ACC112 (cell line): ENCODE measurements at regions not wholly inside any gene's neighbourhood (a gene's known extent, or its start where the extent isn't known, plus 50 kb on each side); places are given as distances from the start of the nearest gene placed in this dataset.
A peak's percentile ranks its signal among the peaks of the same experiment; 100 is the strongest.

ENCODE experiments used
- H2AFZ ChIP-seq: fragments of 200-600 bp; sonication (generic); one replicate; pipeline ENCODE4 v1.6.0; 2017; ENCODE audit warnings: antibody characterized with exemption, low read length; ENCODE audit not compliant: unreplicated experiment
- H3K27ac ChIP-seq: fragments of 200-600 bp; sonication (generic); 2 replicates; pipeline ENCODE4 v1.5.1; 2014; ENCODE audit warnings: low read depth, mild to moderate bottlenecking, antibody characterized with exemption, low read length, moderate library complexity
- H3K27me3 ChIP-seq: fragments of 200-600 bp; sonication (generic); 2 replicates; pipeline ENCODE4 v1.6.1; 2014; ENCODE audit warnings: mild to moderate bottlenecking, antibody characterized with exemption, low read length, moderate library complexity, mixed read lengths; ENCODE audit not compliant: insufficient read depth
- H3K36me3 ChIP-seq: fragments of 200-600 bp; sonication (generic); 2 replicates; pipeline ENCODE4 v1.6.1; 2016; ENCODE audit warnings: mild to moderate bottlenecking, antibody characterized with exemption, low read length, moderate library complexity, mixed read lengths; ENCODE audit not compliant: insufficient read depth
- H3K4me1 ChIP-seq: fragments of 200-600 bp; sonication (generic); one replicate; pipeline ENCODE4 v1.6.1; 2016; ENCODE audit warnings: low read length, mixed read lengths; ENCODE audit not compliant: insufficient read depth, unreplicated experiment, control insufficient read depth
- H3K4me3 ChIP-seq: fragments of 200-600 bp; sonication (generic); 2 replicates; pipeline ENCODE4 v1.5.1; 2014; ENCODE audit warnings: mild to moderate bottlenecking, low read depth, low read length
- H3K79me2 ChIP-seq: fragments of 200-600 bp; sonication (generic); one replicate; pipeline ENCODE4 v1.6.0; 2016; ENCODE audit warnings: low read length; ENCODE audit not compliant: control insufficient read depth, unreplicated experiment, insufficient read depth

DNA sequence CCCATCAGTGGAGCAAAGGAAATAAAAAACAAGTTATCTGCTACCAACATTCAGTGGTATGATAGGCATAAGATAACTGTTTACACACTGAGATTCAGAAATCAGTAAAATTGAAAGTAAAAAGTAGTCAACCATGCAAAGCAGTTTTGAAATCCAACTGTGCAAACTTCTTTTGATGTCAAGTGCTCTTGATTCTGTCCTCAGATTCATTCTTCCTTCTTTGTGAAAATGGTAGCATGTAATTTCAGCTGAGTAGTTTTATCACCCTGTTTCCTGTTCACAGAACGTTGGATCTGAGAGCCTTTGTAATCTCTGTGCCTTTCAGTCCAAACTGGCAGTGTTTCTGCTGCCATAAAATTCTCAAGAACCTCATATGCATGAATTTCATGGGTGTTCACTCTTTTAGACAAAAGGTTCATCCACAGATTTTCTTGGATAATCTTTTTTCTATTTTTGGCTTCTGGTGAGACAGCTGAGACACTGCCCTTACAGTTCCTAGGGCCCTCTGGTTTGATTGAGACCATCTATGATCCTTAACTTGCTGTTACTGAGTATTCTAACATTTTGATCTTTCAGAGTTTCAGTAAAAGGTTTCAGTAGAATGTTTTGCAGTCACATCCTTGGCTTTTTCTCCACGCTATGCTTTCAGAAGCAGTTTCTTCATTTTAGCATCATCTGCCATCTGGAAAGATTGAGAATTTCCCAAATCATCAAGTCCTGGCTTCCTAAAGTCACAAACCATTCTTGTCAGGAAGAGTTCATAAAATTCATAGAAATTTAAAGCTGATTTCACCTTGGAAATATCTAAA is 272.3 kb upstream of the EPHA4 start:
- H3K4me1 ChIP-seq: peaks cover 5% of the 10 kb centered on the region
- H3K79me2 ChIP-seq: no peaks in the 10 kb centered on the region
- peak overlapping the region; percentile 62 for H2AFZ ChIP-seq
- no peak overlapping the region for H3K27ac ChIP-seq
- H3K4me3 ChIP-seq: peak overlapping the region; percentile 12; the same call in 1 of the 2 replicates
- H3K27me3 ChIP-seq: no peaks in the 10 kb centered on the region
- H3K36me3 ChIP-seq: no peaks in the 10 kb centered on the region

DNA sequence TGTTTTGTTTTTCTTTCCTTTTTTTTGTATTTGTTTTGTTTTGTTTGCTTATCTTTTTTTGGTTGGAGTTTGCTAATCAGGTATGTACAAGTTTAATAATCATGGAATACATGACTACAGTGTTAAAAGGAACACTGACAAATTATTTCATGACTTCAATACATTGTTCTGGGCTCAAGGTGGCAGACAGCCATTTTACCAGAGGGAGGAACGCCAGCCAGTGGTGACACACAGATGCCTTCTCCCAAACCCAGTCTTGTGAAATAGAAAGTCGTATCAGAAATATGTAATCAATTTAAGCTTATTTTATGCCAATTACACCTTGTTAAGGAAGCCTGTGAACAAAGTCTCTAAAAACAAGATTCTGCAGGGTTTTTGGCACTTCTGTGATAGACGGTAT is 264.0 kb upstream of the EPHA4 start:
- no peaks in the 10 kb centered on the region for H3K27me3 ChIP-seq
- no peak overlapping the region for H2AFZ ChIP-seq
- no peak overlapping the region for H3K4me3 ChIP-seq
- H3K79me2 ChIP-seq: no peaks in the 10 kb centered on the region
- no peaks in the 10 kb centered on the region for H3K36me3 ChIP-seq
- H3K4me1 ChIP-seq: no peaks in the 10 kb centered on the region
- no peak overlapping the region for H3K27ac ChIP-seq

DNA sequence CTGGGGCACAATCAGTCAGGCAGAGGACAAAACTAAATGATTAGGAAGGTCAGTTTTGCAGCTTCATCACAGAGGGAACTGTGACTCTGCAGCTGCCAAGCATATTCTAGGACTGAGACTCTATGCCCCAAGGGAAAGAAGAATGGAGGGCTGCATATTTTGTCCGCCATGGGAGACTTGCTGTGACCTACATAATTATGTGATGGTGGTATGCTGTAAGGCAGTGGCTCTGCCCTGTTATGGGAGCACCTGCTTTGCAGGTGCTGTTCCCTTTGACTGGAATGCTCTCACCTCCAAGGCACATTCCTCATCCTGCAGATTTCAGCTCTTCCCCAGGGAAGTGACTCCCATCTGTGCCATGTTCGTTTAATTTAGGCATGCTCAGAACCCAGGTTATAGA is 261.9 kb upstream of the EPHA4 start:
- Histone ChIP-seq H2AFZ (no peak overlapping the region), H3K79me2 (no peaks in the 10 kb centered on the region), H3K4me3 (no peak overlapping the region), H3K36me3 (no peaks in the 10 kb centered on the region), H3K27ac (no peak overlapping the region), H3K27me3 (no peaks in the 10 kb centered on the region), H3K4me1 (no peaks in the 10 kb centered on the region)

DNA sequence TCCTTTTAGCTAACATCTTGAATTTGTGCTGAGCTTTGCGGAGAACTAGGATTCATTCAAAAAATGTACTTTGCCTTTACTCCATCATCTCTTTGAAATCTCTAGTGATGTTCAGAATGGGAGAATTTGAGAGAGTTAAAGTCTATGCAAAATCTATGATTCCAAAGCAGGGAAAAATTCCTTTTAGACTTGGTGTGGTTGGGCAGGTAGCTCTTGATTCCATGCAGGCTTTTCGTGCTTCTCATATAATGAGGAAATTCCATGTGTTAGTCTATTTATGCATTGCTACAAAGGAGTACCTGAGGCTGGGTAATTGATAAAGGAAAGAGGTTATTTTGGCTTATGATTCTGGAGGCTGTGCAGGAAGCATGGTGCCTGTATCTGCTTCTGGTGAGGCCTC is 258.9 kb upstream of the EPHA4 start:
- Histone ChIP-seq H3K27me3 (no peaks in the 10 kb centered on the region), H3K4me1 (no peaks in the 10 kb centered on the region), H2AFZ (no peak overlapping the region), H3K4me3 (no peak overlapping the region), H3K79me2 (no peaks in the 10 kb centered on the region), H3K36me3 (no peaks in the 10 kb centered on the region), H3K27ac (no peak overlapping the region)

DNA sequence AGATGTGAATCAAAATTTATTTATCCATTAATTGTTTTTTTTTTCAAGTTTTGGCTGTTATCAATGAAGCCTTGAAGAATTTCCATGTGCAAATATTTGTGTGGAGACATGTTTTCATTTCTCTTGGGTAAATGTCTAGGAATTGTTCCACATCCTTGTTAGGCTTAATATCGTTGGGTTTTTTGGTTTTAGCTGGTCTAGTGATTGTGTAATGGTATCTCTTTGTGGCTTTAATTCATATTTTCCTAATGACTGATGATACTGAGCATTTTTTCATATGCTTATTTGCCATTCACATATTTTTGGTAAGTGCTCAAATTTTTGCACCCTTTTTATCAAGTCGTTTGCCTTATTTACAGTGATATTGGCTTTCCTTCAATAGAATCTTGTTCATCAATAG is 250.3 kb upstream of the EPHA4 start:
- Histone ChIP-seq H3K27ac (no peak overlapping the region), H3K27me3 (no peaks in the 10 kb centered on the region), H3K36me3 (no peaks in the 10 kb centered on the region), H3K4me3 (no peak overlapping the region), H3K4me1 (peaks cover 12% of the 10 kb centered on the region), H2AFZ (no peak overlapping the region), H3K79me2 (no peaks in the 10 kb centered on the region)

DNA sequence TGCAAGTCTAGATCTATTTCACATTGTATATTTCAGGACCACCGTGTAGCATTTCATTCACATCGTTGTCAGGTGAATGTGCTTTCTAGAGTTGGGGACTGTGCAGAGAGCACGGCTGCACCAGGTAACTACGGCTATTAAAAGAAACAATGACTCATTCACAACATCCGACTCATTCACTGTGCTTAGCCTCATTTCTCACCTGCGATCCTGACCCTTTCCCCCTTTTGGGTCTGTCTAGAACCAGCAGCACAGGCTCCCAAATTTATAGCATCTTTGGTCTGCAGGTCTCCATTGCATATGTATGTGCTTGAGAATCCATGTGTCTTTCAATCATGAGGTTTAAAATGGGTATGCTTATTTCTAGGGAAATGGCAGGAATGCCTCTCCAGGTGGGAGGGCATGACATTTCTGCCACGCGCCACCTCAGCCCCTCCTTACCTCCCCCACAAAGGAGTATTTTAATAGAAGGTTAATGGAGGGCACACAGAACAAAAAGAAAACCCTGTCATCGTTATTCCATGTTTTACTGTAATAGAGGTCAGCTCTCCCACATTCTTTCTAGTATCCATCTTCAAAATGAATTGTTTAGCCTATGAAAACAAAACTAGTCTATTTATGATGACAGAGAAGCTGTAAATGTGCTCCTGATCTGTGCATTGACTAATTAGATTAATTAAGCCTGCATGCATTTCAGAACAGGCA is 246.7 kb upstream of the EPHA4 start:
- Histone ChIP-seq H3K79me2 (no peaks in the 10 kb centered on the region), H3K36me3 (no peaks in the 10 kb centered on the region), H3K4me3 (no peak overlapping the region), H3K4me1 (peaks cover 18% of the 10 kb centered on the region), H3K27me3 (no peaks in the 10 kb centered on the region), H2AFZ (no peak overlapping the region), H3K27ac (no peak overlapping the region)

DNA sequence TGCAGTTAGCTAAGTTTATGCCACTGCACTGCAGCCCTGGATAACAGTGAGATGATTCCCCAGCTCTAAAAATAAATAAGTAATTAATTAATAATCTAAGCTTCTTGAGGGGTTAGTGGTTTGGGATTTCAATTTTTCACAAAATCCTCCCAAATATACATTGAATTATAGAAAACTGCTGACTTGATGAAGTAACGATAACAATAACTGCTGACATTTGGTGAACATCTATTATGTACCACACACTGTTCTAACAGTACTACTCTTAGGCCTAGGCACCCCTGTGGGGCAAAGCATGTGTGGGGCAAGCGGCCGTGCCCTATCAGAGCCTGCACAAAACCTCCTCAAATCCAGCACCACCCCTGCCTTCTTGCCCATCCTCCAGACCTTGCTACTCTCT is 245.8 kb upstream of the EPHA4 start:
- Histone ChIP-seq H2AFZ (no peak overlapping the region), H3K79me2 (no peaks in the 10 kb centered on the region), H3K4me3 (no peak overlapping the region), H3K4me1 (peaks cover 12% of the 10 kb centered on the region), H3K27me3 (no peaks in the 10 kb centered on the region), H3K36me3 (no peaks in the 10 kb centered on the region), H3K27ac (no peak overlapping the region)

DNA sequence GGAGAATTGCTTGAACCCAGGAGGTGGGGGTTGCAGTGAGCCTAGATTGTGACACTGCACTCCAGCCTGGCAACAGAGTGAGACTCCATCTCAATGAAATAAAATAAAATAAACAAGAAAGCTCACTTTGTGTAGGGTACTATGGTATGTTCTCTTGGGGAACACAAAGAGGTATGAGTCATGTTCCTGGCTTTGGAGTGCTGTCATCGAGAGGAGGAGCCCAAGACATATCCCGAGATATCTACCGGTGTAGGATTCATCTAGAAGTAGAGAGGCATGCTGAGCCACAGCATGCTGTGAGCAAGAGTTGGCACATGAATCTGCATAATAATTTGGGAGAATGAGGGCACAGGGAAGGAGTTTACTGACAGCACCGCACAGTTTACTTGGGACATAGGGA is 244.9 kb upstream of the EPHA4 start:
- H2AFZ ChIP-seq: no peak overlapping the region
- H3K27ac ChIP-seq: no peak overlapping the region
- no peaks in the 10 kb centered on the region for H3K36me3 ChIP-seq
- no peaks in the 10 kb centered on the region for H3K27me3 ChIP-seq
- no peaks in the 10 kb centered on the region for H3K79me2 ChIP-seq
- no peak overlapping the region for H3K4me3 ChIP-seq
- peaks cover 6% of the 10 kb centered on the region for H3K4me1 ChIP-seq

DNA sequence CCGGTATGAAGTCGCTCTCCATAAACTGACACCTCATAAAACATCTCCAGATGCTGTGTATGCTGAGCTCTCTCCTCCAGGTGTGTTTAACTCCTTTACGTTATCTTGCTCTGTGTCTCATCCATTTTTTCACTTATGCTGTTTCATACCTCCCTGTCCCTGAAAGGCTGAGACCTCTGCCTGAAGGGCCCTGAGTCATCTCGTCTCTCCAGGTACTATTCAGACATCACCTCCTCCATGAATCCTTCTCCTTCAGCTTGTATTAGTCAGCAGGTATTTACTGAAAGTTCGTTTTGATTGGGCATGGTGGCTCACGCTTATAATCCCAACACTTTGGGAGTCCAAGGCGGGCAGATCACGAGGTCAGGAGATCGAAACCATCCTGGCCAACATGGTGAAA is 244.5 kb upstream of the EPHA4 start:
- H3K36me3 ChIP-seq: no peaks in the 10 kb centered on the region
- no peaks in the 10 kb centered on the region for H3K79me2 ChIP-seq
- H3K4me1 ChIP-seq: peaks cover 6% of the 10 kb centered on the region
- H3K27me3 ChIP-seq: no peaks in the 10 kb centered on the region
- H2AFZ ChIP-seq: no peak overlapping the region
- no peak overlapping the region for H3K27ac ChIP-seq
- no peak overlapping the region for H3K4me3 ChIP-seq

DNA sequence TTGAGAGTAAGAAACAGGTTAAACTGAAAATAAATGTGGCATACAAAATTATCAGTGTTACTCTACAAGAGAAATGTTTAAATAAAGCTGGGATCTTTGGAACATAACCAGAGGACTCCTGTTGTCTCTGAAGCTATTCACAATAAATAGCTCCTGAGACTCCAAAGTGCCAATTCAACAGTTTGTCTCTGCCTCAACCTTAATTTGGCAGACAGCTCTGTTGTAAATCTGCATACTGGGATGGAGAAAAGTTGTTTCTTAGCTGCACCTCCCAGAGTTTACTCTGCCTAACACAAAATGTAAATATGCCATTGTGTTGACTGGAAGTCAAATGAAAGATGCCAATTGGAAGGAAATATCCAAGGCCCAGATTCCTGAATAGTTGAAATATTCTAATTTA is 238.5 kb upstream of the EPHA4 start:
- no peaks in the 10 kb centered on the region for H3K4me1 ChIP-seq
- H3K4me3 ChIP-seq: no peak overlapping the region
- H3K36me3 ChIP-seq: no peaks in the 10 kb centered on the region
- no peaks in the 10 kb centered on the region for H3K79me2 ChIP-seq
- no peak overlapping the region for H2AFZ ChIP-seq
- no peaks in the 10 kb centered on the region for H3K27me3 ChIP-seq
- no peak overlapping the region for H3K27ac ChIP-seq

DNA sequence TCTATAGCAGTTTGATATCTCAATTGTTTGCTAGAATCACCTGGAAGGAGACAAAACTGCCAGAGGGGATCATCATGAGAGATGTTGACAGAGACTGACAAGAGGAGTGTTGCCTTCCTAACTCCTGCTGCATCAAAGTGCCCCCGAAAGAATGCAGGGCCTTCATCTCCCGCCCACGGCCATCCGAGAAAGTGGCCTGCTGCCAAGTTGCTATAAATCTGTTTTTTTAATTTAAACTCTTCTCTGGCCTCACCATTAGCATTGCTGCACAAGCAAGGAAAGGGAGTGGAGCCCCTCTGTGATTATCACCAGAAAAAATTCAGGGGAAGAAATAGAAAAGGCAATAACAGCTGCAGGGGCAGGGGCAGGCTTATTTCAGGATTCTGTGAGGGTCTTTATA is 238.1 kb upstream of the EPHA4 start:
- no peaks in the 10 kb centered on the region for H3K36me3 ChIP-seq
- H3K79me2 ChIP-seq: no peaks in the 10 kb centered on the region
- no peak overlapping the region for H2AFZ ChIP-seq
- no peaks in the 10 kb centered on the region for H3K27me3 ChIP-seq
- no peak overlapping the region for H3K4me3 ChIP-seq
- no peak overlapping the region for H3K27ac ChIP-seq
- H3K4me1 ChIP-seq: no peaks in the 10 kb centered on the region
